HL-60 (cell line): ENCODE measurements at regions not wholly inside any gene's neighbourhood (a gene's known extent, or its start where the extent isn't known, plus 50 kb on each side); places are given as distances from the start of the nearest gene placed in this dataset.

Experiments
- GABPA ChIP-seq: IDR thresholded peaks from 2 replicates; pipeline ENCODE4 v1.6.1; 2012; ENCODE audit warnings: low read depth
- POLR2AphosphoS5 ChIP-seq: IDR thresholded peaks from 2 replicates; pipeline ENCODE4 v1.6.1; 2012; ENCODE audit warnings: low read depth
- SPI1 ChIP-seq: IDR thresholded peaks from 2 replicates; pipeline ENCODE4 v1.6.1; 2012; ENCODE audit warnings: low read depth, mild to moderate bottlenecking, borderline replicate concordance
- TF ChIP-seq, protein P1 (sequence below): IDR thresholded peaks from one replicate; pipeline ENCODE4 v1.5.1; 2011; ENCODE audit warnings: low read length, control low read depth, inconsistent platforms; ENCODE audit not compliant: insufficient read depth
- TF ChIP-seq, protein P2 (sequence below): IDR thresholded peaks from 2 replicates; pipeline ENCODE4 v1.6.1; 2012; ENCODE audit warnings: low read depth; ENCODE audit not compliant: insufficient replicate concordance

DNA sequence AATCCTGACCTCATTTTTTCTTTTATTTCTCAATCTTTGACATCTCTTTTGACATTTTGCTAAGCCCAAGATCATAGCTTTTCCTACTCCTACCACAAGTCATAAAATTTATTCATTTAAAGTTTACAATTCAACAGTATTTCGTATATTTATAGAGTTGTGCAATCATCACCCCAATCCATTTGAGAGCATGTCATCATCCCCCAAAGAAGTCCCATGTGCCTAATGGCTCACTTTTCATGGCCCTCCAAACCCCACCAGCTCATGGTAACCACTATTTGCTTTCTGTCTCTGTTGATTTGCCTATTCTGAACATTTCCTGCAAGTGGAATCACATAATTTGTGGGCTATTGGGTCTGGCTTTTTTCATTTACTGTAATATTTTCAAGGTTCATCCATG, 52.5 kb upstream of the GLI3 start:
- TF ChIP-seq, protein P1, sequence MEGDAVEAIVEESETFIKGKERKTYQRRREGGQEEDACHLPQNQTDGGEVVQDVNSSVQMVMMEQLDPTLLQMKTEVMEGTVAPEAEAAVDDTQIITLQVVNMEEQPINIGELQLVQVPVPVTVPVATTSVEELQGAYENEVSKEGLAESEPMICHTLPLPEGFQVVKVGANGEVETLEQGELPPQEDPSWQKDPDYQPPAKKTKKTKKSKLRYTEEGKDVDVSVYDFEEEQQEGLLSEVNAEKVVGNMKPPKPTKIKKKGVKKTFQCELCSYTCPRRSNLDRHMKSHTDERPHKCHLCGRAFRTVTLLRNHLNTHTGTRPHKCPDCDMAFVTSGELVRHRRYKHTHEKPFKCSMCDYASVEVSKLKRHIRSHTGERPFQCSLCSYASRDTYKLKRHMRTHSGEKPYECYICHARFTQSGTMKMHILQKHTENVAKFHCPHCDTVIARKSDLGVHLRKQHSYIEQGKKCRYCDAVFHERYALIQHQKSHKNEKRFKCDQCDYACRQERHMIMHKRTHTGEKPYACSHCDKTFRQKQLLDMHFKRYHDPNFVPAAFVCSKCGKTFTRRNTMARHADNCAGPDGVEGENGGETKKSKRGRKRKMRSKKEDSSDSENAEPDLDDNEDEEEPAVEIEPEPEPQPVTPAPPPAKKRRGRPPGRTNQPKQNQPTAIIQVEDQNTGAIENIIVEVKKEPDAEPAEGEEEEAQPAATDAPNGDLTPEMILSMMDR: no peak
- no peak for TF ChIP-seq POLR2AphosphoS5
- no peak for TF ChIP-seq GABPA
- TF ChIP-seq, protein P2, sequence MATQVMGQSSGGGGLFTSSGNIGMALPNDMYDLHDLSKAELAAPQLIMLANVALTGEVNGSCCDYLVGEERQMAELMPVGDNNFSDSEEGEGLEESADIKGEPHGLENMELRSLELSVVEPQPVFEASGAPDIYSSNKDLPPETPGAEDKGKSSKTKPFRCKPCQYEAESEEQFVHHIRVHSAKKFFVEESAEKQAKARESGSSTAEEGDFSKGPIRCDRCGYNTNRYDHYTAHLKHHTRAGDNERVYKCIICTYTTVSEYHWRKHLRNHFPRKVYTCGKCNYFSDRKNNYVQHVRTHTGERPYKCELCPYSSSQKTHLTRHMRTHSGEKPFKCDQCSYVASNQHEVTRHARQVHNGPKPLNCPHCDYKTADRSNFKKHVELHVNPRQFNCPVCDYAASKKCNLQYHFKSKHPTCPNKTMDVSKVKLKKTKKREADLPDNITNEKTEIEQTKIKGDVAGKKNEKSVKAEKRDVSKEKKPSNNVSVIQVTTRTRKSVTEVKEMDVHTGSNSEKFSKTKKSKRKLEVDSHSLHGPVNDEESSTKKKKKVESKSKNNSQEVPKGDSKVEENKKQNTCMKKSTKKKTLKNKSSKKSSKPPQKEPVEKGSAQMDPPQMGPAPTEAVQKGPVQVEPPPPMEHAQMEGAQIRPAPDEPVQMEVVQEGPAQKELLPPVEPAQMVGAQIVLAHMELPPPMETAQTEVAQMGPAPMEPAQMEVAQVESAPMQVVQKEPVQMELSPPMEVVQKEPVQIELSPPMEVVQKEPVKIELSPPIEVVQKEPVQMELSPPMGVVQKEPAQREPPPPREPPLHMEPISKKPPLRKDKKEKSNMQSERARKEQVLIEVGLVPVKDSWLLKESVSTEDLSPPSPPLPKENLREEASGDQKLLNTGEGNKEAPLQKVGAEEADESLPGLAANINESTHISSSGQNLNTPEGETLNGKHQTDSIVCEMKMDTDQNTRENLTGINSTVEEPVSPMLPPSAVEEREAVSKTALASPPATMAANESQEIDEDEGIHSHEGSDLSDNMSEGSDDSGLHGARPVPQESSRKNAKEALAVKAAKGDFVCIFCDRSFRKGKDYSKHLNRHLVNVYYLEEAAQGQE: no peak
- TF ChIP-seq SPI1: no peak
